Fibroblast of mammary gland (primary cell): ENCODE measurements at regions not wholly inside any gene's neighbourhood (a gene's known extent, or its start where the extent isn't known, plus 50 kb on each side); places are given as distances from the start of the nearest gene placed in this dataset.

Experiments used
- DNase-seq: peaks from one replicate; pipeline ENCODE4 v3.0.0-alpha.2; 2010; ENCODE audit warnings: low read depth
- H3K4me3 ChIP-seq: 2 replicates; pipeline ENCODE4 v1.5.1; 2011; ENCODE audit warnings: low read depth, mild to moderate bottlenecking, low read length, moderate library complexity; ENCODE audit not compliant: control insufficient read depth
- TF ChIP-seq, protein P1 (sequence below): conservative IDR thresholded peaks from 2 replicates; pipeline ENCODE4 v1.5.1; 2011; ENCODE audit warnings: low read depth, low read length, inconsistent platforms; ENCODE audit not compliant: control insufficient read depth, insufficient read depth

DNA sequence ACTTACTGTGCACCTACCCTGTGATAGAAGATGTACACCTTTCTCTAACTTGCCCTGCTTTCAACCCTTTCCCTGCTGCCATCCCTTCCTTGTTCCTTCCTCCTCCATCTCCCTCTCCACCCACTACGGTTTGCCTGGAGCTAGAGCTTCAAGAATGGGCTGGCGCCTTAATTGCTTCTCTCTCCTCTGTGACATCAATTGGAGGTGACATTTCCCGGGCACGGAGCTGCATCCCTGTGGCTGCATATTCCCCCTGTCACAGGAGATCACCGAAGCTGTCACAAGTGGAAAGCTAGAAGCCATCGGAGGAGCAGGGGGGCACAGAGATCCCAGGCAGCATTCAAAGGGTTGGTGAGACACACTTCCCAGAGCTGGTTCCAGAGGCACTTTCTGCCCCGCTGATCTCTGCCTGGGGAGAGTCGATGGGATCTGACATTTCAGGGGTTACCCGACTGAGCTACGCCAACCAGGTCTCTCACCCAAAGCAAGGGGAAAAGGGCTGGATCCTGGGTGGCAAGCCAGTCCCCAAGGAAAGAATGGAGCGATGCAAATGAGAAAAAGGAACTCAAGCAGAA lies 604.9 kb downstream of the MED13L start:
- TF ChIP-seq, protein P1, sequence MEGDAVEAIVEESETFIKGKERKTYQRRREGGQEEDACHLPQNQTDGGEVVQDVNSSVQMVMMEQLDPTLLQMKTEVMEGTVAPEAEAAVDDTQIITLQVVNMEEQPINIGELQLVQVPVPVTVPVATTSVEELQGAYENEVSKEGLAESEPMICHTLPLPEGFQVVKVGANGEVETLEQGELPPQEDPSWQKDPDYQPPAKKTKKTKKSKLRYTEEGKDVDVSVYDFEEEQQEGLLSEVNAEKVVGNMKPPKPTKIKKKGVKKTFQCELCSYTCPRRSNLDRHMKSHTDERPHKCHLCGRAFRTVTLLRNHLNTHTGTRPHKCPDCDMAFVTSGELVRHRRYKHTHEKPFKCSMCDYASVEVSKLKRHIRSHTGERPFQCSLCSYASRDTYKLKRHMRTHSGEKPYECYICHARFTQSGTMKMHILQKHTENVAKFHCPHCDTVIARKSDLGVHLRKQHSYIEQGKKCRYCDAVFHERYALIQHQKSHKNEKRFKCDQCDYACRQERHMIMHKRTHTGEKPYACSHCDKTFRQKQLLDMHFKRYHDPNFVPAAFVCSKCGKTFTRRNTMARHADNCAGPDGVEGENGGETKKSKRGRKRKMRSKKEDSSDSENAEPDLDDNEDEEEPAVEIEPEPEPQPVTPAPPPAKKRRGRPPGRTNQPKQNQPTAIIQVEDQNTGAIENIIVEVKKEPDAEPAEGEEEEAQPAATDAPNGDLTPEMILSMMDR, result no peak
- DNase-seq, result no peak
- no peak overlapping the region for H3K4me3 ChIP-seq

DNA sequence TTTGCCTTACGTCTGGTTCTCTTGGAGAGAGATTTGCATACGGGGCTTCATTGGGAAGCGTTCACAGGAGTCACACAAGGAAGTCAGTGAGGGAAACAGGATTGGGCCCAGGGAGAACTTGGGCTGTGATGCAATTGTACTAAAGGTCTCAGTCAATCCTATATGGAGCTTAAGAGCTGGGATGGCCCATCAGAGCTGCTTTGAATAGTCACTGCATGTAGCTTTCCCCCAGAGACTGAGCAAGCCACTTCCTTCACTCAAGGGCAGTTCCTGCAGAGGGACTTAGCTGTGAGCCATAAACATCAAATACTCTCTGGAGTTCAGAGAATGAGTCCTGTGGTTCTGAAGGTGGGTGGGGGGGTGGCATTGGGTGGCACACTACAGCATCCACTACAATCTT lies 605.4 kb downstream of the MED13L start:
- no peak for DNase-seq
- TF ChIP-seq, protein P1, result no peak
- H3K4me3 ChIP-seq, result no peak overlapping the region

DNA sequence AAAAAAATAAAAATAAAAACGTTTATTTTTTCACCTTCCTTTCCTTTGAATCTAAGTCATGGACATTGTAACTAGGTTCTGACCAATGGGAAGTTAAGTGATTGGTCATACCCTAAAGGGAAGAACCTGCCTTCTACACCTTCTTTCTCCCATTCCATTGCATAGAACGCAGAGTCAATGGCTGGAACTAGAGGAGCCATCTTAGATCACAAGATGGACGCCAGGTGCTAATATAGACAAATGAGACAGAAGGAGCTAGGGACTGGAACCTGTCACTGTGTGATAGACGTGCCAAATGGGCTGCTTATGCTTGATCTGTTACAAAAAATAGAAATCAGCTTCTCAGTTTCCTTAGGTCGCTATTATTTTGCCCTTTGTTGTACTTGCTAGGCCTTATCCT lies 606.6 kb downstream of the MED13L start:
- TF ChIP-seq, protein P1, result no peak
- no peak for DNase-seq
- no peak overlapping the region for H3K4me3 ChIP-seq

DNA sequence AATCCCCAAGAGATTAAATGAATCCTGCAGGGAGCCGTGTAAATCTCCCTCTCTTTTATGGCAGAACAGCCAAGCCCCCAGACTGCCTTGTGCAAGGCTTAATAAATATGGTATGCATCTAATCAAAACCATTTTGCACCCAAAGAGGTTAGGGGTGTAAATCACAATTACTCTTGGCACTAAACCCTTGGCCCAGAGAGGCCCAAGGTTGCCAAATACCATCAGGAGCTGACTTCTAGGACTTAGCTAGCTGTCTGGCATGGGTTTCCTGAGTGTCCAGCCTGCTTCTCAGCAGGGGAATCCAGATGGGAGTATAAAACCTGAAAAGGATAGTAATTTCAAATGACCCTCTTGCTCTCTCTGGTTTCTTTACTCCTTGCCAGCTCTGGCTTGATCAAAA lies 610.4 kb downstream of the MED13L start:
- H3K4me3 ChIP-seq, result no peak overlapping the region
- DNase-seq, result no peak
- TF ChIP-seq, protein P1, result no peak

DNA sequence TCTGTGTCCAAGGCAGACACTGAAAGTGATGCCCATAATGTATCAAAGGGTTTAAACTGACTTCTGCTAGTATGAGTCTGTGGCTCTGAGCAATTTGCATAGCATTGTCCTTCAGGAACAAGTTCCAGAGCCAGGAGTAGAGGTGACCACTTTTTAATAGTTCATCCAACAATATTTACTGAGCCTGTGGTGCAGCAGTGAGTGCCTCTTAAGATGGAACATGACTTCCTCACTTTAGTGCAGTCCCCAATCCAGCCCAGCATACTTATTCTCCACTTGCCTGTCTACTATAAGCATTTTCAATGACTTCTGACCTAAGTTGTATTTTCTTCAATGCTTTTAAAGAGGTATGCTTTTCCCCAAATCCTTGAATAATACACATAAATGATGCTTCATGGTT lies 611.3 kb downstream of the MED13L start:
- H3K4me3 ChIP-seq, result no peak overlapping the region
- TF ChIP-seq, protein P1, result no peak
- DNase-seq, result no peak

DNA sequence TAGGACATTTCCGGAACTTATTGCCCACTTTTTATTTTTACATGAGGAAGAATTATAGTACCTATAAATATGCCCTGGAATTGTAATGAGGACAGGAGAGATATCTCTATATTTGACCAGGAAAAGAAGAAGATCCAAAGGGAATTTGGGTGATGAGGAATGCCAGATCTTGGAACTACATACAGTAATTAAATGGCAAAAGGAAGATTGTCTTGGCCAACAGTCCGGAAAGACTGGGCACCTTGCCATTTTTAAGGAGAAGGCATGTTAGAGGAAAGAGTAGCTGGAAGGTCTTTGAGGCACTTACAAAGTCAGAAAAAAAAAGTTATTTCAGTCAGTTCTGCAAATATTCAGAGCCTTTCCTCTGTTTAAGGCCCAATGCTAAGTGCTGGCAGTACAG lies 616.4 kb downstream of the MED13L start:
- DNase-seq, result peak; percentile 68
- TF ChIP-seq, protein P1, result no peak
- H3K4me3 ChIP-seq, result no peak overlapping the region
